Epithelial cell of proximal tubule (primary cell): ENCODE measurements at regions not wholly inside any gene's neighbourhood (a gene's known extent, or its start where the extent isn't known, plus 50 kb on each side); places are given as distances from the start of the nearest gene placed in this dataset.
A peak's percentile ranks its signal among the peaks of the same experiment; 100 is the strongest.

Experiments used
- DNase-seq: peaks from one replicate; pipeline ENCODE4 v3.0.0-alpha.2; 2011; ENCODE audit warnings: low read depth
- H3K4me3 ChIP-seq: 2 replicates; pipeline ENCODE4 v1.5.1; 2011; ENCODE audit warnings: low read depth, mild to moderate bottlenecking, low read length
- CTCF ChIP-seq: conservative IDR thresholded peaks from 2 replicates; pipeline ENCODE4 v1.5.1; 2012; ENCODE audit warnings: low read depth, mild to moderate bottlenecking, low read length

- H3K4me3 ChIP-seq = no peak overlapping the region
- no peak for DNase-seq
- no peak for TF ChIP-seq CTCF
These were observed 278.8 kb downstream of the TSHZ3 start for GRCh38 chr19:31070146-31071065.

GRCh38 chr19:31068268-31068667 lies 281.0 kb downstream of the TSHZ3 start:
- no peak overlapping the region for H3K4me3 ChIP-seq
- TF ChIP-seq CTCF = no peak
- no peak for DNase-seq

DNA sequence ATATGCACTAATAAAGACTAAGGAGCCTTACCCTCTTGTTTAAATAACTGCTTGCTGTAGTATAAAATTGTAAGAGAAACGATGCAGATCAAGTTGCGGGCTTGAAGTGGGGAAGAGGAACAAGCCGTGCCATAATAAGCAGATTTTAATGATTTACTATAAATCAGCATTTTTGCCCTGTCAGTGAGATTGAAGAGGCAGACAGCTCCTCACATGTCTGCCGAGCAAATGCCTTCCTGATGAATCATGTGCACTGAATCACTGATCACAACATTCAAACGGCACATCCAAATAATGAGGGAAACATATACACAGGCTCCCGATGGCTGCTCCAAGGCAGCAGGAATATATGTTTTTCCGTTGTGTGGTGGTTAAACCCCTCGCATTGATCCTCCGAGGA lies 282.9 kb downstream of the TSHZ3 start:
- TF ChIP-seq CTCF = no peak
- peak; percentile 74 for DNase-seq

GRCh38 chr19:31064491-31064890 lies 284.7 kb downstream of the TSHZ3 start:
- no peak for TF ChIP-seq CTCF
- no peak overlapping the region for H3K4me3 ChIP-seq
- DNase-seq = peak; percentile 58

More for the DNA sequence above, 282.9 kb downstream of the TSHZ3 start:
- H3K4me3 ChIP-seq = peak overlapping the region; percentile 1

GRCh38 chr19:31058676-31059340 lies 290.4 kb downstream of the TSHZ3 start:
- no peak for TF ChIP-seq CTCF
- H3K4me3 ChIP-seq = no peak overlapping the region

GRCh38 chr19:31057476-31057875 lies 291.8 kb downstream of the TSHZ3 start:
- no peak for DNase-seq
- TF ChIP-seq CTCF = no peak
- no peak overlapping the region for H3K4me3 ChIP-seq

More at GRCh38 chr19:31058676-31059340, 290.4 kb downstream of the TSHZ3 start:
- DNase-seq = no peak
